ENCODE measurements at regions not wholly inside any gene's neighbourhood (a gene's known extent, or its start where the extent isn't known, plus 50 kb on each side); places are given as distances from the start of the nearest gene placed in this dataset.

- TF ChIP-seq ZFX (CRISPR knock-in tag; IDR thresholded peaks at IDR 0.05; ENCODE audit: low read depth) (no peak), CTCF (CRISPR knock-in tag; IDR thresholded peaks at IDR 0.05) (no peak), TCF12 (IDR thresholded peaks at IDR 0.05) (no peak), TCF12 (CRISPR knock-in tag; IDR thresholded peaks at IDR 0.05) (no peak), MAX (IDR thresholded peaks at IDR 0.05) (no peak)
Measured at GRCh38 chr1:14113271-14113670, 413.3 kb downstream of the PRDM2 start.
